ENCODE measurements at regions not wholly inside any gene's neighbourhood (a gene's known extent, or its start where the extent isn't known, plus 50 kb on each side); places are given as distances from the start of the nearest gene placed in this dataset.

- no peak for TF ChIP-seq ATF2 (CRISPR knock-in tag; IDR thresholded peaks at IDR 0.05)
- TF ChIP-seq ATF1 (CRISPR knock-in tag; IDR thresholded peaks at IDR 0.05): no peak
- TF ChIP-seq ATF1 (tag; IDR thresholded peaks at IDR 0.05): no peak
- no peak for TF ChIP-seq CTCF (IDR thresholded peaks at IDR 0.05 in 2 of 3, conservative IDR thresholded peaks at IDR 0.05 in 1 of 3; ENCODE audit: insufficient read depth in 2 of 3, low read depth in 1 of 3, low read length in 3 of 3)
- no peak for TF ChIP-seq SP1 (CRISPR knock-in tag; IDR thresholded peaks at IDR 0.05)
- no peak for TF ChIP-seq REST (IDR thresholded peaks at IDR 0.05; ENCODE audit: borderline replicate concordance)
- no peak for TF ChIP-seq REST (CRISPR knock-in tag; IDR thresholded peaks at IDR 0.05; ENCODE audit: low read depth)
- TF ChIP-seq ETS1 (conservative IDR thresholded peaks at IDR 0.05; ENCODE audit: control insufficient read depth, low read depth, low read length): no peak
- TF ChIP-seq ZFX (CRISPR knock-in tag; IDR thresholded peaks at IDR 0.05): no peak
- no peak for TF ChIP-seq POLR2AphosphoS5 (IDR thresholded peaks at IDR 0.05; ENCODE audit: control insufficient read depth, insufficient read depth, low read depth, low read length)
- TF ChIP-seq POLR2A (conservative IDR thresholded peaks at IDR 0.05): no peak
- no peak for TF ChIP-seq JUND (IDR thresholded peaks at IDR 0.05; ENCODE audit: borderline replicate concordance, low read depth, low read length)
- TF ChIP-seq JUND (tag; IDR thresholded peaks at IDR 0.05; ENCODE audit: borderline replicate concordance, low read depth, low read length): no peak
- TF ChIP-seq BCLAF1 (IDR thresholded peaks at IDR 0.05; ENCODE audit: borderline replicate concordance in 1 of 2, control insufficient read depth in 1 of 2, low read depth in 2 of 2, low read length in 1 of 2): no peak
- TF ChIP-seq CBX3 (IDR thresholded peaks at IDR 0.05; ENCODE audit: borderline replicate concordance in 1 of 2, low read length in 2 of 2): no peak
- no peak for TF ChIP-seq SPI1 (IDR thresholded peaks at IDR 0.05; ENCODE audit: borderline replicate concordance, low read depth, low read length)
Observed at GRCh38 chr5:33340195-33340594, 100.6 kb upstream of the TARS1 start.
